Right ventricle myocardium inferior (tissue), 1 donor: ENCODE measurements at regions not wholly inside any gene's neighbourhood (a gene's known extent, or its start where the extent isn't known, plus 50 kb on each side); places are given as distances from the start of the nearest gene placed in this dataset.
"Not testable (repeated sequence)": the region's sequence is repeated elsewhere in the genome, so short reads cannot be mapped to it uniquely, and the experiment has no call there.

Experiments
- ATAC-seq: fragments of 200-7000 bp; cut with Tn5 transposase; one replicate; pipeline ENCODE4 v1.9.1; 2020; ENCODE audit warnings: mild to moderate bottlenecking, moderate library complexity
- DNase-seq: peaks from one replicate; pipeline ENCODE4 v3.0.0; 2021; ENCODE audit errors: missing footprints
- intact Hi-C: fragments of 100-400 bp; cut with DNase I; formaldehyde crosslinking; loops from one replicate; pipeline ENCODE4 v1.11.0; 2022
- donor health status: DM: no; HTN: yes; CAD: no; lungs with severe emphysema.

DNA sequence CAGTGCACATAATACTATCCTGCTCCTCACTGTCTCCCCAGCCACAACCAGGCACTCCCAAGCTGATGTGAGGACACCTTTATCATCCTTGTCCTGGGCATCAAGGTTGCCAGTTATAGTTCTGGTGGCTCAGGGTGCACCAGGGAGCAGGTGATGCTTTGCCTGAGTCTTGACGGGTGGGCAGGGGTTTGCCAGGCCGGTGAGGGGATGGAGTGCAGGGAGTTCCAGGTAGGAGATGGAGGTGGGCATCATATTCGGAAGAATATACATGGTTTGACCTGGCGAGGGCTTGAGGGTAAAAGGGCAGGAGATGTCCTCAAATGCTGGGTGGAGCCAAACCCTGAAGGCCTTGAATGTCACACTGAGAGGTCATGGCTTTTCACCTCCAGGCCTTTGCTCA, 115.8 kb upstream of the CRHR1 start:
- ATAC-seq: no peak
- DNase-seq: no peak
- intact Hi-C loops: no loop called here

- DNase-seq (no peak), ATAC-seq (no peak)
- intact Hi-C loops: no loop called here
These were observed 111.8 kb upstream of the CRHR1 start for GRCh38 chr17:45672301-45672700.

DNA sequence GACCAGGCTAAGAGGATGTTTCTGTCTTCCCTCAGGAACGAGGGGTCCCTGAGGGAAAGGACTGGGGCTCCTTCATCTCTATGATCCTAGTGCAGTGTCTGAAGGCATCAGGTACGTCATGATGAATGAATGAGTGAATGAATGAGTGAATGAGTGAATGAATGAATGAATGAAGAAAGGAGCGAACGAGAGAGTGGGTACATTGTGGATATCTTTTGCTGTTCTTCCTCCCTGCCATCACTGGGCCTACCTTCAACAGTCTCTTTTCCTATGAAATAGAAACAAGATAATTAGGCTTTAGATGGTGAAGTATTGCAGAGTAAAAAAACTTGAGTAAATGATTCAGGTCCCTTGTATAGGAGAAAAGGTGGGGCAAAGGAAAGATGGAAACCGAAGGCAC, 111.3 kb upstream of the CRHR1 start:
- ATAC-seq (no peak), DNase-seq (no peak)
- intact Hi-C loops: no loop called here

- intact Hi-C loops, ATAC-seq, DNase-seq: not testable (repeated sequence)
These were observed 110.4 kb upstream of the CRHR1 start for GRCh38 chr17:45673759-45674158.

DNA sequence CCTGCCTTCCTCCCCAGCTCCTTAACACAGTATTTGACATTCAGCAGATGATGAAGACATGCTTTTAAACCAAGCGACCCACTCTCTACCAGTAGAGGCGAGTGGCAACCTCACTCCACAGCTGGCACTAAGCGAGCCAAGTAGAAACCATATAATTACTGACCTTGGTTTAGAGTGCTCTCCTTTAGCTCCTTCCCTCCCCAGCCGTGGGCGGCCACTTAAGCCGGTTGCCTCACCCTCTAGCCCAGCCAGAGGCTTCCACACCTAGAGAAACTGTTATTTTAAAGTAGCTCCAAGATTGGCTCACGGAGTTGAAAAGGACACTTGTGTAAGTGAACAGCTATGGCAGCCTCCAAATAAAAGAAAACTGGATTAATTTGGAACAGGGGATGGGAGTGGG, 109.1 kb upstream of the CRHR1 start:
- intact Hi-C loops: no loop called here
- no peak for DNase-seq
- no peak for ATAC-seq

- intact Hi-C loops: no loop called here
- DNase-seq (no peak), ATAC-seq (no peak)
These were observed 108.2 kb upstream of the CRHR1 start for GRCh38 chr17:45675892-45676291.

DNA sequence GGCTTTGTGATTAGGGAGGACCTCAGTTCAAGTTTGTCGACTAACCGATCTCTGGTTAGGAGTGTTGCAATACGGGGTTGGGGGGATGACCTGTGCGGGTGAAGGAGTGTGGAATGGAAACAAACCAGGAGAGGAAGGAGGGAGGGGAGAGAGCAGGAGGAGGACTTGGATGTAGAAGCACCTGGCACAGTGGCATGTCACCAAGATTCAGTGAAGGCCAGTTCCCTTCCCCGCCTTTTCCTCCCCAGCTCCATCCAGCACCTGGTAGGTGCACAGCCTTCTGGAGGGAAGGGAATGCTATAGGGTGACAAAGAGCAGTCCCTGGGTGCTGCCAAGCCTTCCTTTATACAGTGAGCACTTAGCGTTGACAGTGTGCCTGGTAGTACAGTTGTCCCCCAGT, 107.4 kb upstream of the CRHR1 start:
- intact Hi-C loops: no loop called here
- ATAC-seq (no peak), DNase-seq (no peak)

DNA sequence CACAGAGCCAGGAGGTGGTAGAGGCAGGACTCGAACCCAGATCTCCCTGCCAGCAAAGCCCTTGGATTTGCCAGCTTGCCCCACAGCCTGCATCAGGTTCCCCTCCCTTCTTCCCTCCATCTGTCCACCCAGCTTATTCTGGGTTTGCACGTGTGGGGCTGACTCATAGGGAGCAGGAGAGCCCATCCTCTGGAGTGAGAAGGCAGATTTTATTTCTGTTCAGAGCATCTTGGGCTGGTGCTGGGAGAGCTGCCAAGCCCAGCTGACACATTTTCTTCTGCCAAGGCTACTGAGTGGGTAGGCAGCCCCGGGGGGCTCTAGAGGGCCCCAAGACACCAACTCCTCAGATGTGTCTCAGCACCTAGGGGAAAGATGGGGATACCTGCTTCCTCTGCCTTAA, 106.3 kb upstream of the CRHR1 start:
- ATAC-seq (no peak), DNase-seq (no peak)
- intact Hi-C loops: no loop called here

DNA sequence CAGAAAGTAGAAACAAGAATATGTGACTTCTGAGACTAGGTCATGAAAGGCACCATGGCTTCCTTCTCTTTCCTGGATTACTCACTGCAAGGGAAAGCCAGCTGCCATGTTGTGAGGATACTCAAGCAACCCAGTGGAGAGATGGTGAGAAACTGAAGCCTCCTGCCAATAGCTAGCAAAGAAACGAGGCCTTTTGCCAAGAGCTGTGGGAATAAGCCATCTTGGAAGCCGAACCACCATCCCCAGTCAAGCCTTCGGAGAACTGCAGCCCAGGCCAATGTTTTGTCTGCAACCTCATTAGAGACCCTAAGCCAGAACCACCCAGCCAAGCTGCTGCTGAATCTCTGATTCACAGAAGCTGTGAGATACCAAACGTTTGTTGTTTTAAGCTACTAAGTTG, 104.7 kb upstream of the CRHR1 start:
- intact Hi-C loops: no loop called here
- ATAC-seq: no peak
- DNase-seq: no peak

DNA sequence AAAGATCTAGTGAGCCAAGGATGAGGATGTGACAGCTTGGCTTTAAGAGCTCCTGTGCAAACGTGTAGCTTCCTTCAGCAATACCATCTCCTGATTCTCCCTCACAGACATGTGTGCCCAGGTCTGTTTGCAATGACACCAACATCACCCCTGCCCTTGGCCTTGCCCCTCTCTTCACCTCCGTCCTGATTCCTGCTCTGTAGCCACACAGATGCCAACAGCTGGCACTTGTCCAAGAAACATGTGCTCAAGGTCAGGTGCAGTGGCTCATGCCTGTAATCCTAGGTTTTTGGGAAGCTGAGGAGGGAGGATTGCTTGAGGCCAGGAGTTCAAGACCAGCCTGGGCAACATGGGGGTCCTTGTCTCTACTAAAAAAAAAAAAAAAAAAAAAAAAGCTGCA, 103.8 kb upstream of the CRHR1 start:
- no peak for ATAC-seq
- DNase-seq: no peak
- intact Hi-C loops: no loop called here

DNA sequence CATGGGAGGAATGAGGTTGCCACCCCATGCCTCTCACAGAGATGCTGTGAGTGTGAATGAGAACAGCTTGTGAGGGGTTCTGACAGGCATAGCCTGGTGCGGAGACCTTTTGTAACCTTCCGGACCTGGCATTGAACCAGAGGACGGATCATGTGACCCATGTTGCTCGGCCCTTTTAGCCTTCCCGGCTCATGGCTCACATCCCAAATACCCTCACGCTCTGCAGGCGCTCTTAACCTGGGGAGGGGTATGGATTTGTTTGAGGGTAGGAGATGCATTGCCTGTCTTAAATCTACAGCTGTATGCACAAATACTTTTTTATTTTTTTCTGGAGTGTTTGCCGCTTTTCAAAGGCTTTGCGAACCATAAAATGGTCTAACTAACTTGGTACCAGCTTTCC, 102.4 kb upstream of the CRHR1 start:
- intact Hi-C loops: no loop called here
- ATAC-seq: no peak
- no peak for DNase-seq

DNA sequence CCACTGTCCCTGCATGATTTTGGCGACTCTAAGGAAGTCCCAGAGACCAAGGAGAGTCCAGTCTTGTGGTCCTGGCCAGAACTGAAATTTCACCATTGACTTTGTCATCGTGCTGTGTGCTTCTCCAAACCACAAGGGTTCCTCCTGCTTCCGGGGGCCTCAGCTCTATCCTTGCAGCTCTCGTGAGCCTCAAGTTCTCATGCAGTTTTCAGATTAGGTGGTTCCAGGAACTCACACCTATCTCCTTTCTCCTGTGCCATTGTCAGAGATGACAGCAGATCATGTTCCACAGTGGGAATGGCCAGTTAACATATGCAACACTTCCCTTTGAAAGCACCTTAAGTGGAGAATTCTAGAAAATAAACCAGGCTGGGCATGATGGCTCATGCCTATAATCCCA, 97.9 kb upstream of the CRHR1 start:
- intact Hi-C loops: no loop called here
- ATAC-seq (no peak), DNase-seq (no peak)

DNA sequence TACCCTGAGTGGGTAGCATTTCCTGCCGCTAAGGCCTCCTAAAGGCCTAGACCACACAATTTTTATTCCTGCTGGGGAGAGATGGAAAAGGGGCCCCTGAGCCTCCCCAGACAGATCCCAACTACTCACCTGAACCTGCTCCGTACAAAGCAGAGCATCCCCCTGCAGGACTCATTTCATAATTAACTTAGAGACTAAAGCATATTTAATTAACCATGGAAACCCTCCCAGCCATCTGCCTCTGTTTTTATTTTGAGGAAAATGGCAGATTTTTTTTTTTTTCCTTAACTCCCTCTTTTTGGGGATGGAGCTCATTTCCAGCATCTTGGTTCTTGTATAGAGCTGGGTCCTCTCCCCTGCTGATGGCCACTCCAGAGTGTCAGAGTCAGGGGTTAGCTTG, 96.5 kb upstream of the CRHR1 start:
- intact Hi-C loops: no loop called here
- DNase-seq (no peak), ATAC-seq (no peak)

DNA sequence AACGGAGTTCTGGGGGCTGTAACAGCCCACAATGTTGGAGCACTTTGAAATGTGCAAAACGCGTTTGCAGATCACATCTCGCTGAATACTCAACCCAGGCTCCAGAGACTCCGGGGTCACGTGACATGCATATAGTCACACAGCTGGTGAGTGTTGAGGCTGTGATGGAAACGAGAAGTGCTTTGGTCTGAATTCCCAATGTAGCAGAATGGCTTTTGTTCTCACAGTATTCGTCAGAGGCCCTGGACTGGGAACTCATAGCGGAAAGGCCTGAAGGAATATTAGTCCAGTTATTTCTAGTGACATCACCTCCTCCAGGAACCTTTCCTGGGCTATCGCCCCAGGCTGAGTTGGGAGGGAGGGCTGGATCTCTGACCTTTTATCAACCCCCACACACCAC, 95.8 kb upstream of the CRHR1 start:
- intact Hi-C loops: no loop called here
- DNase-seq (no peak), ATAC-seq (no peak)

DNA sequence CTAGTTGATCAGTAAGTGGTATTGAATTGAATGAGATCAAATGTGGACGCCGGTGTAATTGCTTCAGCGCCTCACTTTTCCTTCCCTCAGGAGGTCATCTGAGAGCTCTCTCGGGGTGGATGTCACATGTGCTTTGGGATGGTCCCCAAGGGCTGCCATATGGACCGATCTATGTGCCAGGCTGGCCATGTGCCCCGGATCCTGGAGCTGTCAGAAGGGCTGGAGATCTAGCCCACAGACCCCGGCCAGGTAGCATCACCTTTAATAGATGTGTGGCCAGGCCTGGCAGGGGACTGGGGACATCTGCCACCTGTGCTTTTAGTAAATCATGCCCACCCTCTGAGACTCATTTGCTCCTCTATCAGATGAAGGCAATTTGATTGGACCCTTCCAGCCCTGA, 95.3 kb upstream of the CRHR1 start:
- intact Hi-C loops: no loop called here
- ATAC-seq: no peak
- no peak for DNase-seq

- DNase-seq: no peak
- intact Hi-C loops: no loop called here
- ATAC-seq: no peak
These were observed 94.7 kb upstream of the CRHR1 start for GRCh38 chr17:45689451-45689850.

- intact Hi-C loops: no loop called here
These were observed 93.4 kb upstream of the CRHR1 start for GRCh38 chr17:45690625-45691275.

GRCh38 chr17:45692661-45693060, 91.5 kb upstream of the CRHR1 start:
- intact Hi-C loops: no loop called here
- ATAC-seq (no peak), DNase-seq (no peak)

More at GRCh38 chr17:45690625-45691275, 93.4 kb upstream of the CRHR1 start:
- ATAC-seq (no peak), DNase-seq (no peak)

DNA sequence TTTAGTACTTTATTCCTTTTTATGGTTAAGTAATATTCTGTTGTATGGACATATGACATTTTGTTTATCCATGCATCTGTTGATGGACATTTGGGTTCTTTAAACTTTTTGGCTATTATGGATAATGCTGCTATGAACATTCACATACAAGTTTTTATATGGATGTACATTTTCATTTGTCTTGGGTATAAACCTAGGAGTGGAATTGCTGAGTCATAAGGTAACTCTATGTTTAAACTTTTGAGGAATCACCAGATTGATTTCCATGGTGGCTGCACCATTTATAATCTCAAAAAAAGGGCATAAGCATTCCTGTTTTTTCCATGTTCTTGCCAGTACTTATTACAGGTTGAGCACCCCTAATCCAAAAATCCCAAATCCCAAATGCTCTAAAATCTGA, 90.3 kb upstream of the CRHR1 start:
- intact Hi-C loops: no loop called here
- ATAC-seq (no peak), DNase-seq (no peak)

DNA sequence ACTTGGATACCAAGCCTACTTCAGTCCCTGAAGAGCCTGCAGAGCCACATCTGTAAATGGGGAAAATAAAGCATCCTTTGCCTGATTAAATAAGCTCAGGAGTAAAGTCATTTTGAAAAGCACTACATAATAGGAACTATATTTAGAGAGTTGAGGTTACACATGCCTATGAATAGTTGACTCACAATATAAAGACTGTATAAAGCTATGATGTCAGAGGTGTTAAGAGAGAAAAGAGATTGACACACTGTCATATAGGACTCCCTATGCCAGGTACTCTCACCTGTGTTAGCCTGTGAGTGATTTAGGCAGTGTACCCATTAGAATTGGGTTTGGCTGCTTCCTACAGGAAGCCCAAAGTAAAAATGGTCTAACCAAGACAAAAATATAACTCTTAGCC, 87.7 kb upstream of the CRHR1 start:
- intact Hi-C loops: no loop called here
- no peak for ATAC-seq
- no peak for DNase-seq

DNA sequence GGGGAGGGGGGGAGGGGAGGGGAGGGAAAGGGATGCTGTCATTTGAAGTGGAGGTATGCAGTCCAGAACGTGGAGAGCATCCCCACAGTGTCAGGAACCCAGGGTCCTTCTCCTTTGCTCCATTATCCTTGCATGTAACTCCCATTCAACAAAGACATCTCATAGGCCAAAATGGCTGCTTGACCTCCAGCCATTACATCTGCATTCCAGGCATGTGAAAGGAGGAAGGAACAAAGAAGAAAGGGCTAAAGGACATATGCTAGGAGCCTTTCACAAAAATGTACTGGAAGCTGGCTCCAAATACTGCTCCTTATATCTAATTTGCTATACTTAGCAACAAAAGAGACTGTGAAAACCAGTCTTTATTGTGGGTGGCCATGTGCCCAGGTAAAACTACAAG, 87.0 kb upstream of the CRHR1 start:
- intact Hi-C loops: no loop called here
- no peak for ATAC-seq
- DNase-seq: no peak
